ENCODE measurements at regions not wholly inside any gene's neighbourhood (a gene's known extent, or its start where the extent isn't known, plus 50 kb on each side); places are given as distances from the start of the nearest gene placed in this dataset.

DNA sequence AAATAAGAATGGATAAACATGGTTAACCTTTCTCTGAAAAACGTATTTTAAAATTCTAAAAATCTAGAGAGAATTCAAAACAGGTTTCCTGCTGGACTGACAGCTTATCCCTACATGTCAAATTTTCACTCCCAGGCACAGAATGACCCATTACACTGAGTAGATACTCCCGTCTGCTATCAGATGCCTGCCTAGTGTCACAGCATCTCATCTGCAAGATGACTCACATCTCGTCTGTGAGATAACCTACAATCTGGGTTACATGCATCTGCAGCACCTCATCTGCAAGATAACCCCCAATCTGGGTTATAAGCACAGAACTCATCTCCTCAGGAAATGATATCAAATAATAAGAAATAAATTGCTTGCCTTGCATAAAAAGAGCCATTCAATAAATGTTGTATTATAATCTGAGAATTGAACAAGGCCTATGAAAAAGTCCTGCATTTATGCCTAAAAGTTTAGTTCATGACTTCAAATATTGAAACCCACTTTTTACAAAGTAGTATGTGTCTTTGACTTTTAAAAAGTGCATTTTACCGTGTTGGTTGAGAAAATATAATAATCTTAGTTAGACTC lies 188.3 kb upstream of the THBS1 start:
- in situ Hi-C loops (cut with HindIII; ENCODE audit: low sequenced_read_pairs), result no loop called here

DNA sequence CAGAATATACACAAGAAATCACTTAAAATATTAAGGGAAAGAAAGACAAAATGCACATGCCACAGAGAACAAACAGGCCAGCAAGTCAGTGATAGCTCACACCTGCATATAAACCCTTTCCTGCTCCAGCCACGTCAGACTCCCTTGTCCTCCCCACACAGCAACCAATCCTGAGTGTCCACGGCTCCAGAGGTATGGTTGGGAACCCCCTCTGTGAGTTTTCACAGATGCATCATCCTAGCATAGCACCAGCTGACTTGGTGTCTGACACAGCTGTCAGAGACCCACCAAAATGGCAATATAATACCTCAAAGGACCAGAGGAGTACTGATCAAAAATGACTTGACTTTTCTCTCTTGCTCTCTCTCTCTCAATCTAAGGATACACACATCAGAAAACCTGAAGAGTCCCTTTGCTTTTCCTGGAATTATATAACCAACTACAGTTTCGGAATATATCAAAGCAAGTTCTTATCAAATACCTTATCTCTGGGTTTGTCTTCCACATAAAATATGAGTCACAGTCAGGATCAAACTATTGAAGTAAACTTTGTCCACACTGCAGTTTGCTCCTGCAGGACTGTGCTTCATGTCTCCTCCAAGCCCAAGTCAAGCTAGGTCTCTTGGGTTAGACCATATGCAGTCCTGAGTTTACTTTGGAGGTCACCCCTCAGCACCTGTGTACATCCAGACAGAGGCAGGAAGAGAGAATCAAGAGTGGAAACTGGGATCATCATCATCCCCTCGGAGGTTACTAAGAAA lies 187.1 kb upstream of the THBS1 start:
- in situ Hi-C loops (cut with HindIII; ENCODE audit: low sequenced_read_pairs), result no loop called here

- in situ Hi-C loops (cut with HindIII; ENCODE audit: low sequenced_read_pairs), result no loop called here
These were observed 186.4 kb upstream of the THBS1 start for GRCh38 chr15:39394496-39394895.

DNA sequence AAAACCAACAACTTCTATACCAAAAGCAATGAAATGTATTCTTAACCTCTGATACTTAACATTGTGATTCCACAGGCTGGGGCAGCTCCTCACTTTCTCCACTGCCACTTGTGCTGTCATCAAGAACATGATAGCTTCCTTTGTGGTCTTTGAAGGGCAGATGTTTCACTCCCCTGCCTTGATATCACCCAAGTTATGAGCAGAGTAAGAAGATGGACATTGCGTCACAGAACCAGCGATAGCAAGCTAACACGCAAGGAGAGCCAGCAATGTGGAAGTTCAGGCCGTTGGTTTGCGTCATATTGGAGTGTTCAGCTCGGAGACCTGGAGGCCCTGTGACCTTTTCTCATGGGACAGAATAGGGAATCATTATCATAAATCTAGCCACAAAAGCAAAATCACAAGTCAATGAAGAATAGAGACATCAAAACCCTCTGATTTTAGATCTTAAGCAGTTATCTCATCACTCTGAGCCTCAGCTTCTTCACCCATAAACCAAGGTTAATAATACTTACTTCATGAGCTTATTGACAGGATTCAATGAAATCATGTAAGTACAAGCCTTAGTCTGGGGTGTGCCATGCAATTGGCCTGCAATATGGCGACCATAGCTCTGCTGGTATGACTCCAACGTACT lies 183.8 kb upstream of the THBS1 start:
- in situ Hi-C loops (cut with HindIII; ENCODE audit: low sequenced_read_pairs), result no loop called here

DNA sequence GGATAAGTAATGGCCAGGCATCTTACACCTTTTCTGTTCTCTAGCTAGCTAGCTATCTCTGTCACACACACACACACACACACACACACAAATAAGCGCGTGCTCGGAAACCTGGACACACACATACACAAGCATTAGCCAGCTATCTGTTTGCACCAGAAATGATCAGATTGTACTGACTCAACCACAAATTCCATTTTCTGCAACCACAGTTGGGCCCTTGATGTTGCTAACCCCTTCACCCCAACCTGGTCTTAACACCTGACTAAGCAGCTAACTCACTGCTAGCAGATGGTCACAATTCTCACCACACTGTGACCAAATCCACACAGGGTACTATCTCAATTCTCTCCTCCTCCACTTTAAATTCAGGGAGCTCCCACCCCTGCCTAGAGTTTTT lies 183.0 kb upstream of the THBS1 start:
- in situ Hi-C loops (cut with HindIII; ENCODE audit: low sequenced_read_pairs), result no loop called here

- in situ Hi-C loops (cut with HindIII; ENCODE audit: low sequenced_read_pairs), result no loop called here
These were observed 181.3 kb upstream of the THBS1 start for GRCh38 chr15:39399600-39399999.

- in situ Hi-C loops (cut with HindIII; ENCODE audit: low sequenced_read_pairs), result no loop called here
These were observed 180.9 kb upstream of the THBS1 start for GRCh38 chr15:39400002-39400401.

DNA sequence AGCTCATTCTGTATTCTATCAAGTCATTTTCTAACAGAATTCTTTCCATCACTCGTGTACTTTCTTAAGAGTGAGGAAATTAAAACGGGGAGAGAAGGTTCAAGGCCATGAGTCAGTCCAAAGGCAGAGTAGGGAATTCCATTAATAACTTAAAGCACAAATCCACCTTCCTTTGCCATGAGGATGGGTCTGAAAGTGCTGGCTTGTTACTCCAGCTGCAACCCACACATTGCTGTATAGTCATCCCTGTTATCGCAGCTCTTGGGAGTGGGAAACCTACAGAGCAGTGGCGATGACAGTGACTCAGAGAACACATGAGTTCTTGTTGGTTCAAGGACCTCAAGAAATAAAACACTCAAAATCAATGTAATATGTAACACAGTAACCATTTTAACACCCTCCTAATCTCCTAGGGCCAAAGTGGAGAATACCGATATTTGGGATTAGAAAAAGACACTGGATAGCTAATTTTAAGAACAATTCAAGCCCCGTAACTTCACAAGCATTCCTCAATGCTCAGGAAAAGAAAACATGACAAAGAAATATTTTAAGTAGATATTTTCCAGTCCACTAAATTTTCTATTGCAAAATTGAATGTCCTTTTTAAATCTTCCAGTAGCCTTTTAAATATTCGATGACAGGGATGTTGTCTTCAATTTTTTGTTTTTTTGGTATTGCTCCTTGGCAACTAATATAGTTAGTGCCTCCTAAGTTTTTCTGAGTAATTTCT lies 179.9 kb upstream of the THBS1 start:
- in situ Hi-C loops (cut with HindIII; ENCODE audit: low sequenced_read_pairs), result no loop called here

DNA sequence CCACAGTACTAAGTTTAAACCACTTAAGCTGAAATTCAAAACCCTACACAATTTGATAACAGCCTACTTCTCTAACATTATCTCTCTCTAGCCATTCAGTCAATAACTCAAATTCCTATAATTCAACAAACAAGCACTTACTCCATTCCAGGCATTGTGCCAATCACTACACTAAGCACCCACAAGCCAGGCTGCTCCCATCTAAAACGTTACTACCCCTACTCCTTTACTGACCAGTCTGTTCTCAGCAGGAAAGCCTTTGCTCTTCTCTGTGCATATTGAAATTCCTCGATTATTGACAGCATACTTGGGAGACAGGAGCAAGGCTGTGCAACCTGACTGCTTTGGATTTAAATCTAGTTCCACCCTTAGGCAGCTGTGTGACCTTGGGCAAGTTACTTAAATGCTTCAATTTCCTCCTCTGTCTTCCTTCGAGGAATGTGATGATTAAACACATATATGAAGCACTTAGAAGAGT lies 177.2 kb upstream of the THBS1 start:
- in situ Hi-C loops (cut with HindIII; ENCODE audit: low sequenced_read_pairs), result no loop called here

DNA sequence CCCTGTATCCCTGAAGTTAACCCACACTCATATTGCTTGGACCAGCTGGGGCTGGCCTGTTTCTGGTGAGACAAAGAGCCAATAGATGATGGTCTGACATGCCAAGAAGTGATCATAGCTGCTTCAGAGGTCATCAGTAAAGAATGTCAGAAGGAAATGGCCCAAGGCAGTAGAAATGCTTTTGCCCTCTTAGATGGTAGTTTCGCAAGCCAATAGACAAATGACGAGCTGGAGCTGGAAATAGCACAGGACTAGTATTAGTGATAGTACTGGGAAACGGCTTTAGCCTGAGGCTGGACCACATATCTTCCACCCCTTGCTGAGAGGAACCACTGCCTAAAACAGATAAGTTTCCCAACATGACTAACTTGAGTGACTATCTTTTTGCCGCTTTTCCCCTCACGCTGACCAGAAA lies 176.1 kb upstream of the THBS1 start:
- in situ Hi-C loops (cut with HindIII; ENCODE audit: low sequenced_read_pairs), result no loop called here

- in situ Hi-C loops (cut with HindIII; ENCODE audit: low sequenced_read_pairs), result no loop called here
These were observed 174.4 kb upstream of the THBS1 start for GRCh38 chr15:39406485-39406884.

DNA sequence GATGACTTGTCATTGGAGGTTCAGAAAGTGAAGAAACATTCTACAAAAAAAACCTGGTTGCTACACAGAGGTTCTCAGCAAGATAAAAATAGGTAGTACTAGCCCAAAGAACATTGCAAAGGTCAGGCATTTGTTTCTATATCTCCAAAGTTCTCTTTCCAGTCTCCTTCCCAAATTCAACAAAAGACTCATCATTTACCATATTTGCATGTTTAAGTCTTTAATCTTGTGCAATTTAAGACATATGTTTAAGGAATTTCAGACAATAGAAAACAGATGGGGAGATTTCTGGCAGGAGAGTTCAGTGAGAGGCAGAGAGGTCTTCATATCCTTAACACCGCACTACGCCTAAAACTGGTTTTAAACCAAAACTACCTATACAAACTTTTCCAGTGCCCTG lies 173.8 kb upstream of the THBS1 start:
- in situ Hi-C loops (cut with HindIII; ENCODE audit: low sequenced_read_pairs), result no loop called here

DNA sequence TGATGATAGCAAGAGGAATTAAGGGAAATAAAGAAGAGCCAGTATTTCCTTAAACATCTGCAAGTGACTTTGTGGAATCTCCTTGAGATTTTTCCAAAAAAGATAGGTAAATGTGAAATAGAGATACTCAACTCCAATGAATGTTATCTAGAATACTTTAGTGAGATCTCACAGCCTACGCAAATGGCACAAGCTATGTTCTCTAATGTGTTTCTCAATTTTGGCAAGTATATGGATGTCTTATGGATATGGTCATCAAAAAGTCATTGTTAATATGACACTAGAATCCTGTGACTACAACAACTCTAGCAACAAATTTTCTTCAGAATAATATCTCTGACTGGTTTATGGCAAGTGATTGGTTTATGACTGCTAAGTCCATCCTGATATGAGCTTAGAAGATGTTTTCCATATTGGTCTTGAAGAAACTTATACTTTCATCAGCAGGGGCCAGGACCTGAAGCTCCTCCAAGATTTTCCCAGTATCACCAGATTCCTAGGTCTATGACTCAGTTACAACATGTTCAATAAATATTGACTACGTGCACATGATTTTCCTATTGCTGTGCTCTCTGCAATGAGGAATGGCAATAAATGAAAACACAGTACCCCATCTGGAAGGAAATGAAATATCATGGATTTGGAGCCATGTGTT lies 170.9 kb upstream of the THBS1 start:
- in situ Hi-C loops (cut with HindIII; ENCODE audit: low sequenced_read_pairs), result no loop called here

DNA sequence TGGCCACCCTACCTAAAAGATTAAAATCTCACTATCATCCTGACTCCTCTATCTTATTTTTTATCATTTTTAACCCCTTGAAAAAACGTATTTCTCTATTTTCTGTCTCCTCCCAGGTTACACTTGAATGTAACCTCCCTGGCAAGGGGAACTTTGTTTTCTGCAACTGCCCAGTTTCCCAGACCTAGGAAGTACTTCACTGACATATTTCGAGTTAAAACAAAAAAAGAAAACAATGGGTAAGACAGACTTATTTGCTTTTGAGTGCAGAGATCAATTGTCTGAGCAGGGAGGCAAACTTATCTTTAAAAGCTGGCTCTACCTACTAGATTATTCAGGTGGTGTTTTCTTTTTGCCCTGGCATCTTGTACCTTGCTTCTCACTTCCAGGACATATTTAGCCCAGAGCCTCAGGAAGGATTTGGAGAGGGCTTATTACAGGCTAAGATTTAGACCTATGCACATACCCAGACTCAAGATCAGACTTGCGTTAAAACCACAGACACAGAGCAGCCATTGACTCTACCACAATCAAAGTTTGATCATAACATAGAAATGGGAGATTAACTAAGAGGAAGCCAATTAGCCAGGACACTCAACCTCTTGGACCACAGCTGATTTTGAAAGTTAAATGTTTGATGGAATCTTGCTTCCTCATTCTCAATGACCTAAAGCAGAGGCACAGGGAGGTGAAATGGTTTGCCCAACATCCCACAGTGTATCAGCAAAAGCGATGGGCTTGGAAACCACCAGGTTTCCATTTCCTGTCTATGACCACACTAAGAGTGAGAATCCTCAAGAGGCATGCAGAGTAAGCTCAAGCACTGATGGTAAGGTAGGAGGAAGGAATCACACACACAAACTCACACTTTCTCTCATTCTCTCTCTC lies 169.5 kb upstream of the THBS1 start:
- in situ Hi-C loops (cut with HindIII; ENCODE audit: low sequenced_read_pairs), result no loop called here

- in situ Hi-C loops (cut with HindIII; ENCODE audit: low sequenced_read_pairs), result no loop called here
These were observed 167.3 kb upstream of the THBS1 start for GRCh38 chr15:39413558-39413957.

DNA sequence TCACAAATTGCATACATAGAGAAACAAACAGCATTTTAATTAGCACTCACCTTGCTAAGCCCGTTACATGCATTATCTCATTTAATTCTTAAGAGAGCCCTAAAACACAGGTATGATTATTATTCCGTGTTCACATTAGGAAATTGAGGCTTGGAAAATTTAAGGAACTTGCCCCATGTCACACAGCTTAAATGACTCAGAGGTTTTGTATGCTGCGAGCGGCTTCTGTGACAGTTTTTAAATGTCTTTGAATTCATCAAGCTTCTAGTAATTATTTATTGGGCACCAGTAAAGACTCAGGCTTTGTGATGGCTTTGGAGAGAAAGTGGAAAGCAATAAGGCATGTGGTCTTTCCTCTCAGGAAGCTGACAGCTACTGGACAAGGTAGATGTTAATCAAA lies 166.7 kb upstream of the THBS1 start:
- in situ Hi-C loops (cut with HindIII; ENCODE audit: low sequenced_read_pairs), result no loop called here

DNA sequence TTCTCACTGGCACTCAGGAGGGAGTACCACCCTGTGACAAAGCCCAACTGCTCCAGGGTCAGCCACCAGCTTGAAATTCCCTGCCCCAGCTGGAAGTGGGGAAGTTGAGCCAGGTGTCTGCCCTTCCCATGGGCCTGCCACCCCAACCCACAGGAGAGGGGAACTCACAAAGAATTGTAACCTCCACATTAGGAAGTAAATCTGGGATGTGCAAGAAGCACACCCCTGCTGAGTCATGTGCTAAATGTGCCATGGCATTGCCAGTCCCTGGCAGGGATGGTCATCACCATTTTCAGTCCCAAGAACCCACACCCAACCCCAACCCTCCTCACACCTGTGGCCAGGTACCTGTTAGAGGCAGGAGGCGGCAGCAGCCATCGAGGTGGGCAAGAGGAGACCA lies 165.2 kb upstream of the THBS1 start:
- in situ Hi-C loops (cut with HindIII; ENCODE audit: low sequenced_read_pairs), result no loop called here

- in situ Hi-C loops (cut with HindIII; ENCODE audit: low sequenced_read_pairs), result no loop called here
These were observed 164.6 kb upstream of the THBS1 start for GRCh38 chr15:39416258-39416657.

GRCh38 chr15:39417366-39418134 lies 163.3 kb upstream of the THBS1 start:
- in situ Hi-C loops (cut with HindIII; ENCODE audit: low sequenced_read_pairs), result no loop called here

All from endothelial cell of hepatic sinusoid (primary cell).